ENCODE measurements at regions not wholly inside any gene's neighbourhood (a gene's known extent, or its start where the extent isn't known, plus 50 kb on each side); places are given as distances from the start of the nearest gene placed in this dataset.

- no peak for TF ChIP-seq CTCF (IDR thresholded peaks at IDR 0.05; ENCODE audit: poor library complexity)
- TF ChIP-seq EZH2 (IDR thresholded peaks at IDR 0.05; ENCODE audit: borderline replicate concordance): no peak
- no peak for TF ChIP-seq EZH2phosphoT487 (IDR thresholded peaks at IDR 0.05; ENCODE audit: low read depth, severe bottlenecking, unreplicated experiment)
Measured at GRCh38 chr2:217673627-217674026, 329.2 kb downstream of the TNS1 start.
